ENCODE measurements at regions not wholly inside any gene's neighbourhood (a gene's known extent, or its start where the extent isn't known, plus 50 kb on each side); places are given as distances from the start of the nearest gene placed in this dataset.

DNA sequence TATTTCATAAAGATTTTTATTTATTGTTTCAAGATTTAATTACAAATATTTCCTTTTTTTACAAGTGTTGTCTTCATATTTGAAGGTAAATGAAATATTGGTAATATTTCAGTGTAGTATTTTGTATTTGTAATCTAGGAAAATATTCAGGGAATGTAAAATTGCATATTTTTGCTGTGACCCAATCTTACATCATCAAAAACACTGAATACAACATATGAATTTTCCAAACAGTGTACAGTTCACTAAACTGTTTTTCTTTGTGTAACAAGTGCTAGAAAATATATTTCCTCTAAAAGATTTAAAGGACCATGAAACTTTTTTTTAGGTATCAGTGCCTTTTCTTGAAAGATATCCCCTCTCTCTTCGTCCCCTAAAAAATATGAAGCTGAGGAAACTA lies 251.9 kb upstream of the KCND2 start:
- DNase-seq (ENCODE audit: low spot score), result no peak
- Mint-ChIP-seq H3K36me3 (ENCODE audit: low read depth, unreplicated experiment) (no peaks in the 10 kb centered on the region), H3K4me1 (ENCODE audit: unreplicated experiment) (peaks cover 8% of the 10 kb centered on the region), H3K4me3 (ENCODE audit: unreplicated experiment) (no peak overlapping the region), H3K27ac (ENCODE audit: unreplicated experiment) (no peak overlapping the region), H3K9me3 (ENCODE audit: unreplicated experiment) (no peaks in the 10 kb centered on the region), H3K27me3 (ENCODE audit: unreplicated experiment) (no peaks in the 10 kb centered on the region)
- TF ChIP-seq, protein P1, sequence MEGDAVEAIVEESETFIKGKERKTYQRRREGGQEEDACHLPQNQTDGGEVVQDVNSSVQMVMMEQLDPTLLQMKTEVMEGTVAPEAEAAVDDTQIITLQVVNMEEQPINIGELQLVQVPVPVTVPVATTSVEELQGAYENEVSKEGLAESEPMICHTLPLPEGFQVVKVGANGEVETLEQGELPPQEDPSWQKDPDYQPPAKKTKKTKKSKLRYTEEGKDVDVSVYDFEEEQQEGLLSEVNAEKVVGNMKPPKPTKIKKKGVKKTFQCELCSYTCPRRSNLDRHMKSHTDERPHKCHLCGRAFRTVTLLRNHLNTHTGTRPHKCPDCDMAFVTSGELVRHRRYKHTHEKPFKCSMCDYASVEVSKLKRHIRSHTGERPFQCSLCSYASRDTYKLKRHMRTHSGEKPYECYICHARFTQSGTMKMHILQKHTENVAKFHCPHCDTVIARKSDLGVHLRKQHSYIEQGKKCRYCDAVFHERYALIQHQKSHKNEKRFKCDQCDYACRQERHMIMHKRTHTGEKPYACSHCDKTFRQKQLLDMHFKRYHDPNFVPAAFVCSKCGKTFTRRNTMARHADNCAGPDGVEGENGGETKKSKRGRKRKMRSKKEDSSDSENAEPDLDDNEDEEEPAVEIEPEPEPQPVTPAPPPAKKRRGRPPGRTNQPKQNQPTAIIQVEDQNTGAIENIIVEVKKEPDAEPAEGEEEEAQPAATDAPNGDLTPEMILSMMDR (IDR thresholded peaks at IDR 0.05; ENCODE audit: unreplicated experiment), result no peak

DNA sequence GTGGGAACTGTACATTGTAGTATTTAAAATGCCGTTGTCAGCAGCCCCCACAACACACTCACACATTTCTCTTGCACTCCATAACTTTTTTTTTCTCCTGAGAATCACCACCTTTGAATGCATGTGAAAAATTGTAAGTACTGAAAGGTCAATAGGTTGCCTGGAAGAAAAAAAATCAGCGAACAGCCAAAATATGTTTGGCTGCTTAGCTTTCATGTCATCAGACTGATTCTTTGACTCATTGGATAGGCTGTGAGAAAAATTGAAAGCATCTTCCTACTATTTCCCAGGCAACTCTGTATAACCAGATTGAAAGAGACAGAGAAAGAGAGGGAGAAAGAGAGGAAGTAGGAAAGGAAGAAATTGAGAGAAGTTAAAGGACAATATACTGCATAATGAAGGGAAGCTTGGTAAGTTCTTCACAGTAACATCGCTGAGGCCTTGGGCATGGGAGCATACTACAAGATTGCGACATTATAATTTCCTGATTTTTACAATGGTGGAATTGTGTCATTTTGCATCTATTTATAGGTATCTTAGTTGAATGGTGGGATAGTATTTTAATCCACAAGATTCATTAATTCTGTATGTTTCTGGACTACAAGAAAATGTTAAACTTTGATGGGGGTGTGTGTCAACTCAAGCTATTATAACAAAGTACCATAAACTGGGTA lies 249.3 kb upstream of the KCND2 start:
- Mint-ChIP-seq H3K27ac (ENCODE audit: unreplicated experiment) (no peak overlapping the region), H3K4me3 (ENCODE audit: unreplicated experiment) (no peak overlapping the region)

DNA sequence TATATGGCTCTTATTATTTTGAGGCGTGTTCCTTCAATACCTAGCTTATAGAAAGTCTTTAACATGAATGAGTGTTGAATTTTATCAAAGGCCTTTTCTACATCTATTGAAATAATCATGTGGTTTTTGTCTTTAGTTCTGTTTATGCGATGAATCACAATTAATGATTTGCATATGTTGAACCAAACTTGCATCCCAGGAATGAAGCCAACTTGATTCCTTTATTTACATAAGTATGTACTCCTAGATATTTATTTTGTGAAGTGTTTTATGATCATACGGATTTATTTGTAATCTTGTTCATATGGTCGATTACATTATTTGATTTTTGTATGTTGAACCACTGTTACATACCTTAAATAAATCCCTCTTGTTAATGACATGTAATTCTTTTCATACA lies 244.3 kb upstream of the KCND2 start:
- Mint-ChIP-seq H3K9me3 (ENCODE audit: unreplicated experiment) (no peaks in the 10 kb centered on the region), H3K4me1 (ENCODE audit: unreplicated experiment) (peaks cover under 1% of the 10 kb centered on the region), H3K27ac (ENCODE audit: unreplicated experiment) (no peak overlapping the region), H3K27me3 (ENCODE audit: unreplicated experiment) (no peaks in the 10 kb centered on the region), H3K4me3 (ENCODE audit: unreplicated experiment) (no peak overlapping the region), H3K36me3 (ENCODE audit: low read depth, unreplicated experiment) (no peaks in the 10 kb centered on the region)
- TF ChIP-seq, protein P1 (IDR thresholded peaks at IDR 0.05; ENCODE audit: unreplicated experiment), result no peak
- no peak for DNase-seq (ENCODE audit: low spot score)

More for the DNA sequence above, 249.3 kb upstream of the KCND2 start:
- no peak for DNase-seq (ENCODE audit: low spot score)
- no peaks in the 10 kb centered on the region for H3K36me3 Mint-ChIP-seq (ENCODE audit: low read depth, unreplicated experiment)
- H3K9me3 Mint-ChIP-seq (ENCODE audit: unreplicated experiment), result no peaks in the 10 kb centered on the region
- peaks cover 8% of the 10 kb centered on the region for H3K4me1 Mint-ChIP-seq (ENCODE audit: unreplicated experiment)
- no peaks in the 10 kb centered on the region for H3K27me3 Mint-ChIP-seq (ENCODE audit: unreplicated experiment)
- TF ChIP-seq, protein P1 (IDR thresholded peaks at IDR 0.05; ENCODE audit: unreplicated experiment), result no peak

DNA sequence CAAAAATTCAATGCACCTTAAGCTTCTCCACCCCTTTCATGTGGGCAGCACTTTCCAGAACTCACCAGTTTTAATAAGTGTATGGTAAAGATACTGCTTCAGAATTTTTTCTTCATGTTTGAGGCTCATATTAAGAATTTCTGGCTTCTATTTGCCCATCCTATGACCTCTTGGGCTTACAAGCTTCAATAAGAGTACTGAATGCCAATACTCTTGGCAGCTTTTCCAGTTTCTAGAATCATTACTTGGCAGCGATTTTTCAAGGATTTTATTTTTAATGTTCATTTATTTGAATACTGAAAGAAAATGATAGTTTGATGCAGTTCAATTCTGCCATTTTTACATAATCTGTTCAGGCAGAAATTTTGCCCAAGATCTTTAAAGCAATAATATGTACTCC lies 242.1 kb upstream of the KCND2 start:
- no peaks in the 10 kb centered on the region for H3K36me3 Mint-ChIP-seq (ENCODE audit: low read depth, unreplicated experiment)
- no peaks in the 10 kb centered on the region for H3K27me3 Mint-ChIP-seq (ENCODE audit: unreplicated experiment)
- TF ChIP-seq, protein P1 (IDR thresholded peaks at IDR 0.05; ENCODE audit: unreplicated experiment), result no peak
- no peak overlapping the region for H3K27ac Mint-ChIP-seq (ENCODE audit: unreplicated experiment)
- H3K4me1 Mint-ChIP-seq (ENCODE audit: unreplicated experiment), result no peaks in the 10 kb centered on the region
- H3K4me3 Mint-ChIP-seq (ENCODE audit: unreplicated experiment), result no peak overlapping the region
- DNase-seq (ENCODE audit: low spot score), result no peak
- H3K9me3 Mint-ChIP-seq (ENCODE audit: unreplicated experiment), result no peaks in the 10 kb centered on the region

DNA sequence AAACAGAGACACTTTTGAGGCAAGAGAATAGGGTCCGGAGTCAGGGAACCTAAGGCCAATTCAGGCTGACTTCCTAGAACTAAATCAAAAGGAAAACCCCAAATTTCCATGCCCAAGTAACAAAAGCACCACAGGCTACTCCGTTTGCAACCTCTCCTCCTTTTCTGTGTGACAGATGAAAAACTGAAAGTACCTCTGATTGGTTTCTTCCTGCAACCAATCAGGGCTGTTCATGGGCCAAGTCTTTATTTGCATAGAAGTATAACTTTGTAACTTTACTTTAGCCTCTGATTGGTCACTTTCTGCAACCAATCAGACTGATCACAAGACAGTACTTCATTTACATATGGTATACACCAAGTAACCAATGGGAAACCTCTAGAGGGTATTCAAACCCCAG lies 239.9 kb upstream of the KCND2 start:
- Mint-ChIP-seq H3K36me3 (ENCODE audit: low read depth, unreplicated experiment) (no peaks in the 10 kb centered on the region), H3K27ac (ENCODE audit: unreplicated experiment) (no peak overlapping the region), H3K27me3 (ENCODE audit: unreplicated experiment) (no peaks in the 10 kb centered on the region), H3K9me3 (ENCODE audit: unreplicated experiment) (no peaks in the 10 kb centered on the region), H3K4me3 (ENCODE audit: unreplicated experiment) (no peak overlapping the region), H3K4me1 (ENCODE audit: unreplicated experiment) (no peaks in the 10 kb centered on the region)
- no peak for DNase-seq (ENCODE audit: low spot score)
- TF ChIP-seq, protein P1 (IDR thresholded peaks at IDR 0.05; ENCODE audit: unreplicated experiment), result no peak
